Neuronal stem cell (in vitro differentiated cells): ENCODE measurements at regions not wholly inside any gene's neighbourhood (a gene's known extent, or its start where the extent isn't known, plus 50 kb on each side); places are given as distances from the start of the nearest gene placed in this dataset.

ENCODE experiments used
- DNase-seq: peaks from one replicate; pipeline ENCODE4 v3.0.0-alpha.2; 2013; ENCODE audit warnings: low spot score
- H2AFZ ChIP-seq: one replicate; pipeline ENCODE4 v1.6.1; 2013; ENCODE audit warnings: mild to moderate bottlenecking, low read length, inconsistent platforms
- H2AK5ac ChIP-seq: 2 replicates; pipeline ENCODE4 v1.6.1; 2013; ENCODE audit warnings: low read depth, mild to moderate bottlenecking, inconsistent platforms, low read length, moderate library complexity, mixed read lengths
- H2BK120ac ChIP-seq: 2 replicates; pipeline ENCODE4 v1.6.1; 2013; ENCODE audit warnings: low read depth, mild to moderate bottlenecking, inconsistent platforms, low read length, moderate library complexity, mixed read lengths
- H2BK12ac ChIP-seq: one replicate; pipeline ENCODE4 v1.6.1; 2013; ENCODE audit warnings: low read length, inconsistent platforms
- H2BK15ac ChIP-seq: 2 replicates; pipeline ENCODE4 v1.6.1; 2013; ENCODE audit warnings: mild to moderate bottlenecking, low read length, inconsistent platforms, mixed read lengths
- H2BK5ac ChIP-seq: one replicate; pipeline ENCODE4 v1.6.1; 2013; ENCODE audit warnings: inconsistent platforms, mild to moderate bottlenecking, low read length, moderate library complexity
- H3K14ac ChIP-seq: one replicate; pipeline ENCODE4 v1.6.1; 2013; ENCODE audit warnings: low read length, inconsistent platforms
- H3K18ac ChIP-seq: 2 replicates; pipeline ENCODE4 v1.6.1; 2013; ENCODE audit warnings: low read length, inconsistent platforms
- H3K23ac ChIP-seq: 2 replicates; pipeline ENCODE4 v1.6.1; 2013; ENCODE audit warnings: low read depth, mild to moderate bottlenecking, mixed read lengths, low read length, inconsistent platforms; ENCODE audit not compliant: poor library complexity
- H3K27ac ChIP-seq: replicated peaks from 3 replicates; pipeline ENCODE4 v1.5.1; 2013; ENCODE audit warnings: low read length, inconsistent platforms
- H3K27me3 ChIP-seq, 3 experiments: 2 replicates each; pipeline ENCODE4 v1.6.1; 2013; ENCODE audit warnings: low read length in 3 of 3, mild to moderate bottlenecking in 2 of 3, inconsistent platforms in 1 of 3, low read depth in 1 of 3, mixed read lengths in 1 of 3, moderate library complexity in 1 of 3; ENCODE audit not compliant: control insufficient read depth in 3 of 3, insufficient read depth in 3 of 3
- H3K36me3 ChIP-seq, 2 donors: replicated peaks in 1 of 2; 2 replicates each; pipeline ENCODE4 v1.6.1; 2013; ENCODE audit warnings: low read length in 2 of 2; ENCODE audit not compliant: control insufficient read depth in 2 of 2, insufficient read depth in 2 of 2
- H3K4ac ChIP-seq: 2 replicates; pipeline ENCODE4 v1.6.1; 2013; ENCODE audit warnings: inconsistent platforms, mild to moderate bottlenecking, low read length, moderate library complexity
- H3K4me1 ChIP-seq, 2 donors: 1 replicate in 1 of 2; 2 replicates in 1 of 2; pipeline ENCODE4 v1.6.1; 2013; ENCODE audit warnings: low read length in 2 of 2, low read depth in 1 of 2; ENCODE audit not compliant: control insufficient read depth in 2 of 2, insufficient read depth in 1 of 2
- H3K4me2 ChIP-seq: one replicate; pipeline ENCODE4 v1.6.1; 2013; ENCODE audit warnings: mild to moderate bottlenecking, low read length, inconsistent platforms; ENCODE audit not compliant: insufficient read depth, poor library complexity, severe bottlenecking
- H3K4me3 ChIP-seq, 2 donors: 2 replicates each; pipeline ENCODE4 v1.5.1; 2013; ENCODE audit warnings: low read length in 2 of 2, mild to moderate bottlenecking in 2 of 2, inconsistent platforms in 1 of 2, moderate library complexity in 1 of 2
- H3K79me1 ChIP-seq: one replicate; pipeline ENCODE4 v1.6.1; 2013; ENCODE audit warnings: low read depth, mild to moderate bottlenecking, inconsistent platforms, low read length, moderate library complexity
- H3K9ac ChIP-seq: one replicate; pipeline ENCODE4 v1.6.1; 2013; ENCODE audit warnings: mild to moderate bottlenecking, low read depth, low read length, inconsistent platforms; ENCODE audit not compliant: poor library complexity
- H3K9me3 ChIP-seq, 2 donors: replicated peaks in 1 of 2; 2 replicates each; pipeline versions ENCODE3 to v1.6.1; 2013; ENCODE audit warnings: low read length in 2 of 2, mild to moderate bottlenecking in 2 of 2, inconsistent platforms in 1 of 2, low read depth in 1 of 2, mixed read lengths in 1 of 2, moderate library complexity in 1 of 2; ENCODE audit not compliant: control insufficient read depth in 2 of 2, insufficient read depth in 1 of 2
- H4K8ac ChIP-seq: one replicate; pipeline ENCODE4 v1.6.1; 2013; ENCODE audit warnings: low read depth, mild to moderate bottlenecking, inconsistent platforms, low read length, moderate library complexity
- H4K91ac ChIP-seq: one replicate; pipeline ENCODE4 v1.6.1; 2013; ENCODE audit warnings: low read length, low read depth, mild to moderate bottlenecking, inconsistent platforms; ENCODE audit not compliant: poor library complexity
- WGBS, 2 donors: extraction: QIAGEN DNeasy Blood & Tissue Kit; methylation state at CpG; one replicate each; pipeline ENCODE4 v1.1.7; 2013; ENCODE audit warnings: missing lambda C conversion rate in 2 of 2, mixed read lengths in 1 of 2; ENCODE audit not compliant: insufficient read length in 2 of 2, insufficient replicate concordance in 1 of 2; ENCODE audit errors: extremely low coverage in 2 of 2; 5-methylcytosine and 5-hydroxymethylcytosine counted together

GRCh38 chr9:105964156-105964555 lies 269.8 kb downstream of the TMEM38B start:
- H2AFZ ChIP-seq, result peak overlapping the region; percentile 18
- no peak overlapping the region for H2BK5ac ChIP-seq
- no peak overlapping the region for H2BK15ac ChIP-seq
- no peak overlapping the region for H3K14ac ChIP-seq
- no peaks in the 10 kb centered on the region for H3K79me1 ChIP-seq
- no peak overlapping the region for H3K4me2 ChIP-seq
- no peak overlapping the region for H3K4me3 ChIP-seq
- no peaks in the 10 kb centered on the region for H3K36me3 ChIP-seq
- no peak overlapping the region for H3K18ac ChIP-seq
- H2AK5ac ChIP-seq, result no peak overlapping the region
- no peak overlapping the region for H2BK120ac ChIP-seq
- H4K91ac ChIP-seq, result no peak overlapping the region
- no peak overlapping the region for H3K27ac ChIP-seq
- H2BK12ac ChIP-seq, result no peak overlapping the region
- DNase-seq, result no peak
- H3K9ac ChIP-seq, result no peak overlapping the region
- H3K27me3 ChIP-seq, result no peaks in the 10 kb centered on the region
- H4K8ac ChIP-seq, result no peak overlapping the region
- H3K23ac ChIP-seq, result no peak overlapping the region
- peaks cover 5 to 20% of the 10 kb centered on the region in 2 donors for H3K4me1 ChIP-seq
- no peak overlapping the region for H3K4ac ChIP-seq
- no peaks in the 10 kb centered on the region for H3K9me3 ChIP-seq

DNA sequence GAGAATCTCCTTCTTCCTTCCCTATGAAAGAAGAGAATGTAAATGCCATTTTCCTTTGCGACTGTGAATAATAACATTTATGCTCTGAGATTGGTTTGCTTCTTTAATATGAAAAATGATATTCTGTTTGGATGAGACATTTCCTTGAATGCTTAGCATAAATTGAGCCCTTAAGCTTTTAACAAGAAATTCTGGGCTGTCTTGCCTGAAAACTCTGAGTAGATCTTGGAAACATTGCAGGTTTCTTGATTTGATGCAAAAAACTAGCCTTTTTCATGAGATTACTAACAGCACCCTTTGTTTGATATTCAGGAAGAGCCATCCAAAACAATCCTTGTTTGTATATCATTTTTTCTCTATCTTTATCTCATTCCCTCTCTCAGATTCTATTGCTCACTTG lies 272.5 kb downstream of the TMEM38B start:
- Histone ChIP-seq H3K4me2 (no peak overlapping the region), H3K9ac (no peak overlapping the region), H3K4ac (no peak overlapping the region), H3K4me3 (no peak overlapping the region), H2BK120ac (no peak overlapping the region), H3K18ac (no peak overlapping the region), H2AK5ac (no peak overlapping the region), H4K91ac (no peak overlapping the region), H3K79me1 (no peaks in the 10 kb centered on the region), H3K27ac (no peak overlapping the region), H3K36me3 (no peaks in the 10 kb centered on the region), H3K14ac (no peak overlapping the region), H2BK5ac (no peak overlapping the region), H2BK12ac (no peak overlapping the region), H3K23ac (no peak overlapping the region), H4K8ac (no peak overlapping the region), H2AFZ (no peak overlapping the region), H3K9me3 (no peaks in the 10 kb centered on the region), H3K27me3 (no peaks in the 10 kb centered on the region), H3K4me1 (peaks cover 7 to 25% of the 10 kb centered on the region in 2 donors), H2BK15ac (no peak overlapping the region)
- no CpG with 5 or more reads among the region's 1 CpG for WGBS, 2 donors
- no peak for DNase-seq

DNA sequence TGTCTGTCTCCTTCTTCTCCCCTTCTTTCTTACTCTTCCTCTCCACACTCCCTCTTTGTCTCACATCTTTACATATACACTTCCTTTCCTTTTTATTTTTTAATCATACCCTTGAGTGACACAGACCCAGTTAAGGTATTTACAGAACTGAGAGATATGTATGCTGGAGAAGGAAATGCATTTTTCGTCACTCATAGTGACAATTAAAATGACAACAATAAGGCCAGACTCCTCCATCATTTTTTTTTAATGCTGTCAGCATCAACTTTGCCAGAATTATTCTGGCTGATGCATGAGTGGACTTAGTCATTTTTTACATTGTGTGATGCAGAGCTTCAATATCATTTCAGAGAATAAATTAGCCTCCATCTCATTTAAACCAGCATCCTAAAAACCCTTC lies 272.9 kb downstream of the TMEM38B start:
- no peak overlapping the region for H3K27ac ChIP-seq
- H3K4me3 ChIP-seq, result no peak overlapping the region
- no peak overlapping the region for H2BK15ac ChIP-seq

DNA sequence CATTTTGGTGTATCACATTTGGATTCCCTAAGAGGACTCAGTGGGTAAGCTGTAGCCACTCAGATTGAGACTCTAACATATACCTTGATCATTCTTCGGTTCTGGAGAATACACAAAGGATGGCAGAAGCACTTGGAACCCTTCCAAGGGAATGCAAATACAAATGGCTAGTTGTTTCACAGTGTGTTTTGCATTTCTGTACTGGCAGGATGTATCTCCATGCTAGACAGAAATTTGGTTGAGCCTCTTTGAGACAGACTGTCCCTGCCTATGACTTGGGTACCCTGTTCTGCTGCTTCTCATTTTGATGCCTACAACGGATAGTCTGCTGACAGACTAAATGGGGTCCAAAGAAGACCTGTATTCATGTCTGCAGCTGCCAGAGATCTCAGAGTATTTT lies 273.5 kb downstream of the TMEM38B start:
- no peak overlapping the region for H3K23ac ChIP-seq
- no peak overlapping the region for H2AFZ ChIP-seq
- no peak overlapping the region for H2BK5ac ChIP-seq
- H3K79me1 ChIP-seq, result no peaks in the 10 kb centered on the region
- no peak overlapping the region for H4K91ac ChIP-seq
- no peak overlapping the region for H2BK15ac ChIP-seq
- no peak overlapping the region for H3K18ac ChIP-seq
- no peak for DNase-seq
- peaks cover 8 to 28% of the 10 kb centered on the region in 2 donors for H3K4me1 ChIP-seq
- no peak overlapping the region for H3K4me3 ChIP-seq
- no peak overlapping the region for H3K14ac ChIP-seq
- no peak overlapping the region for H3K9ac ChIP-seq
- H3K4me2 ChIP-seq, result no peak overlapping the region
- no peak overlapping the region for H4K8ac ChIP-seq
- H3K9me3 ChIP-seq, result no peaks in the 10 kb centered on the region
- no peak overlapping the region for H3K27ac ChIP-seq
- H3K27me3 ChIP-seq, result no peaks in the 10 kb centered on the region
- H2BK12ac ChIP-seq, result no peak overlapping the region
- H3K4ac ChIP-seq, result no peak overlapping the region
- H2AK5ac ChIP-seq, result no peak overlapping the region
- no peak overlapping the region for H2BK120ac ChIP-seq
- no peaks in the 10 kb centered on the region for H3K36me3 ChIP-seq
- no CpG with 5 or more reads among the region's 2 CpGs for WGBS, 2 donors

More for the DNA sequence above, 272.9 kb downstream of the TMEM38B start:
- Histone ChIP-seq H2AFZ (no peak overlapping the region), H3K27me3 (no peaks in the 10 kb centered on the region), H2BK5ac (no peak overlapping the region), H3K4me2 (no peak overlapping the region), H3K14ac (no peak overlapping the region), H3K9me3 (no peaks in the 10 kb centered on the region), H3K4ac (no peak overlapping the region), H4K8ac (no peak overlapping the region), H3K79me1 (no peaks in the 10 kb centered on the region), H3K18ac (no peak overlapping the region), H2BK120ac (no peak overlapping the region), H2AK5ac (no peak overlapping the region), H3K36me3 (no peaks in the 10 kb centered on the region), H3K9ac (no peak overlapping the region), H3K4me1 (peaks cover 7 to 25% of the 10 kb centered on the region in 2 donors), H2BK12ac (no peak overlapping the region), H3K23ac (no peak overlapping the region), H4K91ac (no peak overlapping the region)
- DNase-seq, result no peak
- no CpG with 5 or more reads among the region's 1 CpG for WGBS, 2 donors
